ENCODE measurements at regions not wholly inside any gene's neighbourhood (a gene's known extent, or its start where the extent isn't known, plus 50 kb on each side); places are given as distances from the start of the nearest gene placed in this dataset.

GRCh38 chr6:51062166-51062722, 243.6 kb downstream of the TFAP2B start:
- no peaks in the 10 kb centered on the region for H3K36me3 ChIP-seq (ENCODE audit: insufficient read depth, low read length)
- TF ChIP-seq POLR2AphosphoS5 (IDR thresholded peaks at IDR 0.05; ENCODE audit: borderline replicate concordance, low read depth, low read length): no peak
- TF ChIP-seq EZH2 (IDR thresholded peaks at IDR 0.05): no peak
- no peak for TF ChIP-seq FOXP2 (optimal IDR thresholded peaks at IDR 0.05; ENCODE audit: control extremely low read depth, extremely low read length, insufficient read depth)
- DNase-seq (ENCODE audit: low read depth, low spot score): no peak
- no peak overlapping the region for H3K4me3 ChIP-seq
- no peak overlapping the region for H3K27ac ChIP-seq
- no peak overlapping the region for H3K9ac ChIP-seq (ENCODE audit: insufficient read length)
- no peaks in the 10 kb centered on the region for H3K9me3 ChIP-seq (ENCODE audit: low read depth, low read length)

- H3K9me3 ChIP-seq (ENCODE audit: low read depth, low read length): no peaks in the 10 kb centered on the region
- no peak for DNase-seq (ENCODE audit: low read depth, low spot score)
- H3K36me3 ChIP-seq (ENCODE audit: insufficient read depth, low read length): no peaks in the 10 kb centered on the region
- H3K9ac ChIP-seq (ENCODE audit: insufficient read length): no peak overlapping the region
- TF ChIP-seq POLR2AphosphoS5 (IDR thresholded peaks at IDR 0.05; ENCODE audit: borderline replicate concordance, low read depth, low read length): no peak
- TF ChIP-seq FOXP2 (optimal IDR thresholded peaks at IDR 0.05; ENCODE audit: control extremely low read depth, extremely low read length, insufficient read depth): no peak
- no peak for TF ChIP-seq EZH2 (IDR thresholded peaks at IDR 0.05)
- H3K27ac ChIP-seq: no peak overlapping the region
- no peak overlapping the region for H3K4me3 ChIP-seq
Measured at GRCh38 chr6:51077821-51078518, 259.3 kb downstream of the TFAP2B start.

DNA sequence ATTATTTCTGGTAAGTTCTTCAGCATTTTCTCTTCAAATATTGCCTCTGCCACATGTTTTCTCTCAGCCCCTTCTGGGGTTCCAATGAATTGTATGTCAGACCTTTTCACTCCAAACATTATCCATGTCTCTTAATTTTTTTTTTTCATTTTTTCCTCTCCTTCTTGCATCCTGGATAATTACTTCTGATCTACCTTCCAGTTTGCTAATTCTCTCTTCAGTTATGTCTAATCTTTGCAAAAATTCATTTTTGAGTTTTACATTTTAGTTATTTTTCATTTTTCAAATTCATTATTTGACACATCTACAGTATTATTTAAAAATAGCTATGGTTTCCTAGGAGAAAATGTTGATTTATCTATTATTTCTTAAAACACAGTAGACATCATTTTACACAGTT, 271.7 kb downstream of the TFAP2B start:
- no peaks in the 10 kb centered on the region for H3K36me3 ChIP-seq (ENCODE audit: insufficient read depth, low read length)
- DNase-seq (ENCODE audit: low read depth, low spot score): no peak
- H3K9ac ChIP-seq (ENCODE audit: insufficient read length): no peak overlapping the region

DNA sequence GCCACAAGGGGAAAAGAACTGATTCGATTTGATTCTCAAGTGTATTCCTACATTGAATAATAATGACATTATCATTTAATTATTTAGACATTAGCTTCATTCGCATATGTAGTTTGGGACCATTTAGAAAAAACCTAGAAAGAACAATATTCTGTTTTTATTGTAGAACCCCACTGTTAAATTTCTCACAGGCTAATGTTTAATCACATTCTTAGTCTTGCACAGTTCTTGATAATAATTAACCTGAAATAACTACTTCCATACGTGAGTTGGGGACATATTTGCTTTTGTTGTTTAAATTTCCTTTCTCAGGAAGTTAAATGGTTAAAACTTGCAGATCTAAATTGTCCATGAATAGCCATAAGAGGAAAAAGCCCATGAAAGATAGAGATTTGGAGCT, 275.2 kb downstream of the TFAP2B start:
- no peaks in the 10 kb centered on the region for H3K36me3 ChIP-seq (ENCODE audit: insufficient read depth, low read length)
- H3K9ac ChIP-seq (ENCODE audit: insufficient read length): no peak overlapping the region
- no peak overlapping the region for H3K4me3 ChIP-seq
- peaks cover 11% of the 10 kb centered on the region; the same call in 1 of the 2 replicates for H3K9me3 ChIP-seq (ENCODE audit: low read depth, low read length)
- no peak overlapping the region for H3K27ac ChIP-seq
- TF ChIP-seq FOXP2 (optimal IDR thresholded peaks at IDR 0.05; ENCODE audit: control extremely low read depth, extremely low read length, insufficient read depth): no peak
- no peak for DNase-seq (ENCODE audit: low read depth, low spot score)

More for the DNA sequence above, 271.7 kb downstream of the TFAP2B start:
- no peak for TF ChIP-seq FOXP2 (optimal IDR thresholded peaks at IDR 0.05; ENCODE audit: control extremely low read depth, extremely low read length, insufficient read depth)
- H3K4me3 ChIP-seq: no peak overlapping the region
- no peak overlapping the region for H3K27ac ChIP-seq
- peaks cover 11% of the 10 kb centered on the region; the same call in 1 of the 2 replicates for H3K9me3 ChIP-seq (ENCODE audit: low read depth, low read length)

- H3K9ac ChIP-seq (ENCODE audit: insufficient read length): no peak overlapping the region
- H3K4me3 ChIP-seq: no peak overlapping the region
- DNase-seq (ENCODE audit: low read depth, low spot score): no peak
- TF ChIP-seq EZH2 (IDR thresholded peaks at IDR 0.05): no peak
- TF ChIP-seq FOXP2 (optimal IDR thresholded peaks at IDR 0.05; ENCODE audit: control extremely low read depth, extremely low read length, insufficient read depth): no peak
- no peak for TF ChIP-seq POLR2AphosphoS5 (IDR thresholded peaks at IDR 0.05; ENCODE audit: borderline replicate concordance, low read depth, low read length)
- H3K36me3 ChIP-seq (ENCODE audit: insufficient read depth, low read length): no peaks in the 10 kb centered on the region
- peaks cover 9% of the 10 kb centered on the region; the same call in 1 of the 2 replicates for H3K9me3 ChIP-seq (ENCODE audit: low read depth, low read length)
- H3K27ac ChIP-seq: no peak overlapping the region
Measured at GRCh38 chr6:51094271-51094670, 275.6 kb downstream of the TFAP2B start.

GRCh38 chr6:51098246-51098645, 279.6 kb downstream of the TFAP2B start:
- DNase-seq (ENCODE audit: low read depth, low spot score): no peak
- TF ChIP-seq EZH2 (IDR thresholded peaks at IDR 0.05): no peak
- no peak for TF ChIP-seq FOXP2 (optimal IDR thresholded peaks at IDR 0.05; ENCODE audit: control extremely low read depth, extremely low read length, insufficient read depth)
- no peak for TF ChIP-seq POLR2AphosphoS5 (IDR thresholded peaks at IDR 0.05; ENCODE audit: borderline replicate concordance, low read depth, low read length)
- Histone ChIP-seq H3K36me3 (ENCODE audit: insufficient read depth, low read length) (no peaks in the 10 kb centered on the region), H3K4me3 (no peak overlapping the region), H3K9me3 (ENCODE audit: low read depth, low read length) (no peaks in the 10 kb centered on the region), H3K9ac (ENCODE audit: insufficient read length) (no peak overlapping the region), H3K27ac (no peak overlapping the region)

- DNase-seq (ENCODE audit: low read depth, low spot score): no peak
- no peak overlapping the region for H3K9ac ChIP-seq (ENCODE audit: insufficient read length)
- H3K4me3 ChIP-seq: no peak overlapping the region; the same call in 1 of the 2 replicates
- no peak overlapping the region for H3K27ac ChIP-seq
- H3K9me3 ChIP-seq (ENCODE audit: low read depth, low read length): no peaks in the 10 kb centered on the region
- no peak for TF ChIP-seq EZH2 (IDR thresholded peaks at IDR 0.05)
- H3K36me3 ChIP-seq (ENCODE audit: insufficient read depth, low read length): no peaks in the 10 kb centered on the region
Measured at GRCh38 chr6:51098791-51099190, 280.1 kb downstream of the TFAP2B start.

DNA sequence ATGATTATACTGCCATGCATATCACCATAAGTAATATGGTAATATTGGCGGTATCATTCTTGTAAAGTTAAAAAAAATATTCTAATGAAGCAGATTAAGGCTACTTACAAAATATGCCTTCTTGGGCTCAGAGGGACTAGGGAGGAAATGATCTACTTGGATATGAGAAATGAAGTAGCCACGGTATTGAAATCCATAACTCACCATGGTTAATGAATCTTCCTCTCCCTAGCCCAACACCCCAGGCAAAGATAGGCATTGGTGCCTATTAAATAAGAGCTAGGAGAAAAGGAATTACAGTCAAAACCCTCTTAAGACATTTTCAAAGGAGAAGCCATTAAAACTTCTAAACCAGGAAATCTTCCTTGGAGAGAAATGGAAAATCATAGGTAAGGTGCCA, 280.5 kb downstream of the TFAP2B start:
- no peak for DNase-seq (ENCODE audit: low read depth, low spot score)
- H3K36me3 ChIP-seq (ENCODE audit: insufficient read depth, low read length): no peaks in the 10 kb centered on the region
- no peaks in the 10 kb centered on the region for H3K9me3 ChIP-seq (ENCODE audit: low read depth, low read length)
- no peak for TF ChIP-seq EZH2 (IDR thresholded peaks at IDR 0.05)
- no peak for TF ChIP-seq POLR2AphosphoS5 (IDR thresholded peaks at IDR 0.05; ENCODE audit: borderline replicate concordance, low read depth, low read length)
- TF ChIP-seq FOXP2 (optimal IDR thresholded peaks at IDR 0.05; ENCODE audit: control extremely low read depth, extremely low read length, insufficient read depth): no peak
- no peak overlapping the region for H3K9ac ChIP-seq (ENCODE audit: insufficient read length)
- no peak overlapping the region for H3K27ac ChIP-seq
- H3K4me3 ChIP-seq: no peak overlapping the region; the same call in 1 of the 2 replicates

DNA sequence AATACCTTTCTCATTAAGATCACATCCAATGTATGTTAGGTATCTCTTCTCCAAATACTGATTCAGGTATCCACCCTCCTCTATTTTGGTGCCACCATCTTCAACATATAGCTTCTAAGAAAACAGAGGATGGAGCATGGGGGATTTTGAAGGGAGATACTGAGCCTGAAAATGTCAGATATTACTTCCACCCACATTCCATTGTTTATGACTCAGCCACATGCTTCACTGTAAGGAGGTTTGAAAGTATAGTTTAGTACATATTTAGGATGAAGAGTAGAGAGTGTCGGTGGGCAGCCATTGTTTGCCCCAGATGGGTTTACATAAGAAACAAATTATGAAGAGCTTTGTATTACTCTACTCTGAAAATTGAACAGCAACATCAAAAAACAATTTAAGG, 286.7 kb downstream of the TFAP2B start:
- H3K36me3 ChIP-seq (ENCODE audit: insufficient read depth, low read length): no peaks in the 10 kb centered on the region
- TF ChIP-seq FOXP2 (optimal IDR thresholded peaks at IDR 0.05; ENCODE audit: control extremely low read depth, extremely low read length, insufficient read depth) (no peak), POLR2AphosphoS5 (IDR thresholded peaks at IDR 0.05; ENCODE audit: borderline replicate concordance, low read depth, low read length) (no peak), EZH2 (IDR thresholded peaks at IDR 0.05) (no peak)
- no peak overlapping the region for H3K27ac ChIP-seq
- no peak for DNase-seq (ENCODE audit: low read depth, low spot score)
- H3K9me3 ChIP-seq (ENCODE audit: low read depth, low read length): no peaks in the 10 kb centered on the region
- H3K4me3 ChIP-seq: no peak overlapping the region
- no peak overlapping the region for H3K9ac ChIP-seq (ENCODE audit: insufficient read length)
